ENCODE measurements at regions not wholly inside any gene's neighbourhood (a gene's known extent, or its start where the extent isn't known, plus 50 kb on each side); places are given as distances from the start of the nearest gene placed in this dataset.

GRCh38 chr3:159817126-159817525 is 171.5 kb upstream of the IL12A start:
- no peak for DNase-seq (ENCODE audit: low read depth in 3 of 3)

- DNase-seq (ENCODE audit: low read depth in 3 of 3): no peak
Observed at GRCh38 chr3:159817571-159817970, 171.1 kb upstream of the IL12A start.

GRCh38 chr3:159818399-159818798 is 170.2 kb upstream of the IL12A start:
- no peak for DNase-seq (ENCODE audit: low read depth in 3 of 3)

- no peak for DNase-seq (ENCODE audit: low read depth in 3 of 3)
Observed at GRCh38 chr3:159818997-159819500, 169.6 kb upstream of the IL12A start.

- DNase-seq (ENCODE audit: low read depth in 3 of 3): no peak
Observed at GRCh38 chr3:159819676-159820075, 169.0 kb upstream of the IL12A start.

- no peak for DNase-seq (ENCODE audit: low read depth in 3 of 3)
Observed at GRCh38 chr3:159821110-159821509, 167.5 kb upstream of the IL12A start.

- DNase-seq (ENCODE audit: low read depth in 3 of 3): no peak
Observed at GRCh38 chr3:159821736-159822135, 166.9 kb upstream of the IL12A start.

GRCh38 chr3:159823780-159824179 is 164.9 kb upstream of the IL12A start:
- DNase-seq (ENCODE audit: low read depth in 3 of 3): no peak

GRCh38 chr3:159824333-159824732 is 164.3 kb upstream of the IL12A start:
- no peak for DNase-seq (ENCODE audit: low read depth in 3 of 3)

- no peak for DNase-seq (ENCODE audit: low read depth in 3 of 3)
Observed at GRCh38 chr3:159825216-159825854, 163.3 kb upstream of the IL12A start.

- DNase-seq (ENCODE audit: low read depth in 3 of 3): no peak
Observed at GRCh38 chr3:159828542-159828943, 160.1 kb upstream of the IL12A start.

- no peak for DNase-seq (ENCODE audit: low read depth in 3 of 3)
Observed at GRCh38 chr3:159829056-159829455, 159.6 kb upstream of the IL12A start.

- DNase-seq (ENCODE audit: low read depth in 3 of 3): no peak
Observed at GRCh38 chr3:159829539-159830227, 159.0 kb upstream of the IL12A start.

GRCh38 chr3:159830523-159831154 is 158.0 kb upstream of the IL12A start:
- no peak for DNase-seq (ENCODE audit: low read depth in 3 of 3)

GRCh38 chr3:159831466-159831865 is 157.2 kb upstream of the IL12A start:
- no peak for DNase-seq (ENCODE audit: low read depth in 3 of 3)

- DNase-seq (ENCODE audit: low read depth in 3 of 3): no peak
Observed at GRCh38 chr3:159832024-159832423, 156.6 kb upstream of the IL12A start.

GRCh38 chr3:159835126-159835525 is 153.5 kb upstream of the IL12A start:
- DNase-seq (ENCODE audit: low read depth in 3 of 3): no peak

GRCh38 chr3:159837725-159838124 is 150.9 kb upstream of the IL12A start:
- no peak for DNase-seq (ENCODE audit: low read depth in 3 of 3)

GRCh38 chr3:159838938-159839337 is 149.7 kb upstream of the IL12A start:
- DNase-seq (ENCODE audit: low read depth in 3 of 3): no peak

GRCh38 chr3:159839561-159840379 is 148.9 kb upstream of the IL12A start, which contains the start of gene SCHIP1:
Gene SCHIP1, plus strand, starts transcription at chr3:159839861.
- no peak for DNase-seq (ENCODE audit: low read depth in 3 of 3)

GRCh38 chr3:159840703-159841299 is 147.8 kb upstream of the IL12A start:
- no peak for DNase-seq (ENCODE audit: low read depth in 3 of 3)

GRCh38 chr3:159841766-159842165 is 146.9 kb upstream of the IL12A start:
- DNase-seq (ENCODE audit: low read depth in 3 of 3): no peak
